ENCODE measurements at regions not wholly inside any gene's neighbourhood (a gene's known extent, or its start where the extent isn't known, plus 50 kb on each side); places are given as distances from the start of the nearest gene placed in this dataset.

DNA sequence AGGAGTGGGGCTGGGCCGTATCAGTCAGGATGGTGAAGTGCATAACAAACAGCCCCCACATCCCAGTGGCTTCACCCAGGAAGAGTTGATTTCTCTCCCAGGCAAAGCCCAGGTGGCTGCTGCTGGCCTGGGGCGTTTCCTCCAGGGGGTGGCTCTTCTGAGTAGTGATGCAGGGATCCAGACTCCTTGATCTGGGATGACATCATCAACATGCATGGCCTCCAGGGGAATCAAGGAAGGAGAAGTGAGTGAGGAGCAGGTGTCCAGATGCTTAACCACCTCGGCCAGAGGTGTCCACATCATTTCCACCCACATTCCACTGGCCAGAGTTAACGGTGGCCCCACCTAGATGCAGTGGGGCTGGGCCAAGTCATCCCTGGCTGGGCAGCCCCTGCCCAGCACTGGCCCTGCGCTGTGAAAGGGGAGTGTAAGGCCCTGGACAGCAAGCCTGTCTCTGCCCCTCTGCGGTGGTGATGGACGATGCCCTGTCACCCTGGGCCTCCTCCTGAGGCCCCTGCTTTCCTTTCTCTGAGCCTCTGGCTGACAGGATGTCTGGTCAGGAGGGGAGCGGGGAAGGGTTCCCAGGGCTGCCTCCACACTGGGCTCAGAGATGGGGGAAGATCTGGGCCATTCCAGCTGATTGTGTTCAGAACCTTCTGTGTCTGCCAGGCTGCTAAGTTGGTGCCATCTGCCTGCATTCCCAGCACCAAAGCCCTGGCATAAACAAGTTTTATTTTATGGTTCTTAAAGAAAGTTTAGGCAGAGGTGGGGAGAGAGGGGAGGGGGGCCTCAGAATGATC is 598.2 kb downstream of the MATN1 start (continued):
- TF ChIP-seq, protein P1, sequence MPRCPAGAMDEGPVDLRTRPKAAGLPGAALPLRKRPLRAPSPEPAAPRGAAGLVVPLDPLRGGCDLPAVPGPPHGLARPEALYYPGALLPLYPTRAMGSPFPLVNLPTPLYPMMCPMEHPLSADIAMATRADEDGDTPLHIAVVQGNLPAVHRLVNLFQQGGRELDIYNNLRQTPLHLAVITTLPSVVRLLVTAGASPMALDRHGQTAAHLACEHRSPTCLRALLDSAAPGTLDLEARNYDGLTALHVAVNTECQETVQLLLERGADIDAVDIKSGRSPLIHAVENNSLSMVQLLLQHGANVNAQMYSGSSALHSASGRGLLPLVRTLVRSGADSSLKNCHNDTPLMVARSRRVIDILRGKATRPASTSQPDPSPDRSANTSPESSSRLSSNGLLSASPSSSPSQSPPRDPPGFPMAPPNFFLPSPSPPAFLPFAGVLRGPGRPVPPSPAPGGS (IDR thresholded peaks at IDR 0.05; ENCODE audit: borderline replicate concordance, insufficient read depth, low read depth, low read length, poor library complexity, severe bottlenecking): no peak
- no peak for TF ChIP-seq TARDBP (IDR thresholded peaks at IDR 0.05; ENCODE audit: borderline replicate concordance)

DNA sequence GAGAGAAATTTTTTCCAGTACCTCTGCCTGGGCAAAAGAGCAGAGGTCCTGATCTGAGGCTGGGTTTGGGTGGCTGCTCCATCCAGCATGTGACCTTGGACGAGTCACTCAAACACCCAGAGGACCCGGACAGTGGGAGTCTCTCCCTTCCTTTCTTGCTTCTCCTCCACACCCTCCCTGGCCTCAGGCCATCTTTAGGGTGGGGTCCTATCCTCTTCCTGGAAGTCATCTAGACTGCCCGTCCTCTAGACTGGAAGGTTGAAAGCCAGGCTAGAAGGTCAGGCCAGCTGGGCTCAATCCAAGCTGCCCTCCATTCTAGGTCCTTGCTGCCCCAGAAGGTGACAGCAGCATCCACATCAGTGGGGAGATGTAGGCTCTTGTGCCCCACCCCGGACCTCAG is 599.5 kb downstream of the MATN1 start:
- no peaks in the 10 kb centered on the region for H3K36me3 ChIP-seq (ENCODE audit: control insufficient read depth in 2 of 2, insufficient read depth in 2 of 2, low read length in 1 of 2)
- H3K4me2 ChIP-seq (ENCODE audit: control insufficient read depth, insufficient read depth): no peak overlapping the region
- in situ Hi-C loops (cut with MboI): no loop called here
- POLR2A ChIA-PET: no interaction called here
- no peaks in the 10 kb centered on the region for H3K4me1 ChIP-seq (ENCODE audit: control insufficient read depth, insufficient read depth, low read length)
- ATAC-seq (no peak), FAIRE-seq (no peak), DNase-seq (ENCODE audit: low read depth, low spot score) (no peak)
- H3K9me3 ChIP-seq (replicated peaks; ENCODE audit: control insufficient read depth, insufficient read depth, low read length): no peaks in the 10 kb centered on the region
- H2AFZ ChIP-seq (ENCODE audit: control insufficient read depth, low read depth, low read length): no peak overlapping the region
- SMC1A ChIA-PET (ENCODE audit: uncharacterized antibody, unreplicated experiment): no interaction called here
- CTCF ChIA-PET: no interaction called here
- 4% methylated on average over 4 of the region's 4 CpGs for WGBS (ENCODE audit: insufficient coverage, insufficient replicate concordance, low lambda C conversion rate, missing lambda C conversion rate)
- no TSS peak for BruUV-seq (replicated peaks)
- no peaks in the 10 kb centered on the region for H3K79me2 ChIP-seq (ENCODE audit: control insufficient read depth, insufficient read depth, low read length)
- no peak overlapping the region for H3K4me3 ChIP-seq
- intact Hi-C loops (cut with micrococcal nuclease; ENCODE audit: unreplicated experiment): no loop called here
- TF ChIP-seq, protein P2, sequence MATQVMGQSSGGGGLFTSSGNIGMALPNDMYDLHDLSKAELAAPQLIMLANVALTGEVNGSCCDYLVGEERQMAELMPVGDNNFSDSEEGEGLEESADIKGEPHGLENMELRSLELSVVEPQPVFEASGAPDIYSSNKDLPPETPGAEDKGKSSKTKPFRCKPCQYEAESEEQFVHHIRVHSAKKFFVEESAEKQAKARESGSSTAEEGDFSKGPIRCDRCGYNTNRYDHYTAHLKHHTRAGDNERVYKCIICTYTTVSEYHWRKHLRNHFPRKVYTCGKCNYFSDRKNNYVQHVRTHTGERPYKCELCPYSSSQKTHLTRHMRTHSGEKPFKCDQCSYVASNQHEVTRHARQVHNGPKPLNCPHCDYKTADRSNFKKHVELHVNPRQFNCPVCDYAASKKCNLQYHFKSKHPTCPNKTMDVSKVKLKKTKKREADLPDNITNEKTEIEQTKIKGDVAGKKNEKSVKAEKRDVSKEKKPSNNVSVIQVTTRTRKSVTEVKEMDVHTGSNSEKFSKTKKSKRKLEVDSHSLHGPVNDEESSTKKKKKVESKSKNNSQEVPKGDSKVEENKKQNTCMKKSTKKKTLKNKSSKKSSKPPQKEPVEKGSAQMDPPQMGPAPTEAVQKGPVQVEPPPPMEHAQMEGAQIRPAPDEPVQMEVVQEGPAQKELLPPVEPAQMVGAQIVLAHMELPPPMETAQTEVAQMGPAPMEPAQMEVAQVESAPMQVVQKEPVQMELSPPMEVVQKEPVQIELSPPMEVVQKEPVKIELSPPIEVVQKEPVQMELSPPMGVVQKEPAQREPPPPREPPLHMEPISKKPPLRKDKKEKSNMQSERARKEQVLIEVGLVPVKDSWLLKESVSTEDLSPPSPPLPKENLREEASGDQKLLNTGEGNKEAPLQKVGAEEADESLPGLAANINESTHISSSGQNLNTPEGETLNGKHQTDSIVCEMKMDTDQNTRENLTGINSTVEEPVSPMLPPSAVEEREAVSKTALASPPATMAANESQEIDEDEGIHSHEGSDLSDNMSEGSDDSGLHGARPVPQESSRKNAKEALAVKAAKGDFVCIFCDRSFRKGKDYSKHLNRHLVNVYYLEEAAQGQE (IDR thresholded peaks at IDR 0.05; ENCODE audit: low read depth, low read length): no peak
- no peak for TF ChIP-seq POLR2A (IDR thresholded peaks at IDR 0.05; ENCODE audit: low read depth, low read length)
- TF ChIP-seq, protein P3, sequence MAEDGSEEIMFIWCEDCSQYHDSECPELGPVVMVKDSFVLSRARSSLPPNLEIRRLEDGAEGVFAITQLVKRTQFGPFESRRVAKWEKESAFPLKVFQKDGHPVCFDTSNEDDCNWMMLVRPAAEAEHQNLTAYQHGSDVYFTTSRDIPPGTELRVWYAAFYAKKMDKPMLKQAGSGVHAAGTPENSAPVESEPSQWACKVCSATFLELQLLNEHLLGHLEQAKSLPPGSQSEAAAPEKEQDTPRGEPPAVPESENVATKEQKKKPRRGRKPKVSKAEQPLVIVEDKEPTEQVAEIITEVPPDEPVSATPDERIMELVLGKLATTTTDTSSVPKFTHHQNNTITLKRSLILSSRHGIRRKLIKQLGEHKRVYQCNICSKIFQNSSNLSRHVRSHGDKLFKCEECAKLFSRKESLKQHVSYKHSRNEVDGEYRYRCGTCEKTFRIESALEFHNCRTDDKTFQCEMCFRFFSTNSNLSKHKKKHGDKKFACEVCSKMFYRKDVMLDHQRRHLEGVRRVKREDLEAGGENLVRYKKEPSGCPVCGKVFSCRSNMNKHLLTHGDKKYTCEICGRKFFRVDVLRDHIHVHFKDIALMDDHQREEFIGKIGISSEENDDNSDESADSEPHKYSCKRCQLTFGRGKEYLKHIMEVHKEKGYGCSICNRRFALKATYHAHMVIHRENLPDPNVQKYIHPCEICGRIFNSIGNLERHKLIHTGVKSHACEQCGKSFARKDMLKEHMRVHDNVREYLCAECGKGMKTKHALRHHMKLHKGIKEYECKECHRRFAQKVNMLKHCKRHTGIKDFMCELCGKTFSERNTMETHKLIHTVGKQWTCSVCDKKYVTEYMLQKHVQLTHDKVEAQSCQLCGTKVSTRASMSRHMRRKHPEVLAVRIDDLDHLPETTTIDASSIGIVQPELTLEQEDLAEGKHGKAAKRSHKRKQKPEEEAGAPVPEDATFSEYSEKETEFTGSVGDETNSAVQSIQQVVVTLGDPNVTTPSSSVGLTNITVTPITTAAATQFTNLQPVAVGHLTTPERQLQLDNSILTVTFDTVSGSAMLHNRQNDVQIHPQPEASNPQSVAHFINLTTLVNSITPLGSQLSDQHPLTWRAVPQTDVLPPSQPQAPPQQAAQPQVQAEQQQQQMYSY (CRISPR knock-in tag; IDR thresholded peaks at IDR 0.05): no peak
- RAD21 ChIA-PET (ENCODE audit: unreplicated experiment): no interaction called here
- H4K20me1 ChIP-seq (ENCODE audit: control insufficient read depth, insufficient read depth): no peaks in the 10 kb centered on the region
- no peaks in the 10 kb centered on the region; a peak in 1 of 4 replicates for H3K27me3 ChIP-seq (replicated peaks in 1 of 2; ENCODE audit: control insufficient read depth in 2 of 2, insufficient read depth in 2 of 2, low read length in 1 of 2)
- no peak overlapping the region for H3K9ac ChIP-seq (ENCODE audit: control insufficient read depth, insufficient read depth, low read length)
- no peak overlapping the region for H3K27ac ChIP-seq (ENCODE audit: control insufficient read depth, insufficient read depth)
